DMS153 (cell line): ENCODE measurements at regions not wholly inside any gene's neighbourhood (a gene's known extent, or its start where the extent isn't known, plus 50 kb on each side); places are given as distances from the start of the nearest gene placed in this dataset.

Source experiments
- DNase-seq: peaks from one replicate; lab custom pipeline; 2025; lab: John Stamatoyannopoulos, UW

GRCh38 chr21:24222676-24223075, 1384.6 kb downstream of the MRPL39 start:
- DNase-seq = no peak

GRCh38 chr21:24220446-24220845, 1386.8 kb downstream of the MRPL39 start:
- no peak for DNase-seq

- no peak for DNase-seq
Measured at GRCh38 chr21:24217151-24217550, 1390.1 kb downstream of the MRPL39 start.

- no peak for DNase-seq
Measured at GRCh38 chr21:24210130-24210529, 1397.2 kb downstream of the MRPL39 start.

- no peak for DNase-seq
Measured at GRCh38 chr21:24208562-24209260, 1398.6 kb downstream of the MRPL39 start.

GRCh38 chr21:24205319-24205718, 1402.0 kb downstream of the MRPL39 start:
- DNase-seq = no peak

GRCh38 chr21:24204641-24205040, 1402.6 kb downstream of the MRPL39 start:
- no peak for DNase-seq

GRCh38 chr21:24200052-24200451, 1407.2 kb downstream of the MRPL39 start:
- no peak for DNase-seq

GRCh38 chr21:24197923-24198322, 1409.4 kb downstream of the MRPL39 start:
- no peak for DNase-seq

GRCh38 chr21:24197132-24197643, 1410.1 kb downstream of the MRPL39 start:
- DNase-seq = no peak

GRCh38 chr21:24188506-24188905, 1418.8 kb downstream of the MRPL39 start:
- no peak for DNase-seq

- DNase-seq = no peak
Measured at GRCh38 chr21:24183077-24183476, 1424.2 kb downstream of the MRPL39 start.

- DNase-seq = no peak
Measured at GRCh38 chr21:24179110-24179509, 1428.2 kb downstream of the MRPL39 start.

- no peak for DNase-seq
Measured at GRCh38 chr21:24175106-24175505, 1432.2 kb downstream of the MRPL39 start.

- DNase-seq = no peak
Measured at GRCh38 chr21:24171736-24172135, 1435.5 kb downstream of the MRPL39 start.

GRCh38 chr21:24163539-24163938, 1443.7 kb downstream of the MRPL39 start:
- no peak for DNase-seq

GRCh38 chr21:24160528-24160927, 1446.8 kb downstream of the MRPL39 start:
- no peak for DNase-seq

- no peak for DNase-seq
Measured at GRCh38 chr21:24153137-24153536, 1454.1 kb downstream of the MRPL39 start.

GRCh38 chr21:24150753-24151152, 1456.5 kb downstream of the MRPL39 start:
- no peak for DNase-seq

GRCh38 chr21:24148461-24148860, 1458.8 kb downstream of the MRPL39 start:
- DNase-seq = no peak

GRCh38 chr21:24147674-24148073, 1459.6 kb downstream of the MRPL39 start:
- no peak for DNase-seq

GRCh38 chr21:24131056-24131455, 1476.2 kb downstream of the MRPL39 start:
- no peak for DNase-seq

GRCh38 chr21:24127651-24128050, 1479.6 kb downstream of the MRPL39 start:
- DNase-seq = no peak

GRCh38 chr21:24123785-24124184, 1483.5 kb downstream of the MRPL39 start:
- no peak for DNase-seq
